ENCODE measurements at regions not wholly inside any gene's neighbourhood (a gene's known extent, or its start where the extent isn't known, plus 50 kb on each side); places are given as distances from the start of the nearest gene placed in this dataset.
"Not testable (repeated sequence)": the region's sequence is repeated elsewhere in the genome, so short reads cannot be mapped to it uniquely, and the experiment has no call there.

- Histone ChIP-seq H3K4me1 (ENCODE audit: control insufficient read depth, insufficient read depth, low read length) (peaks cover 3% of the 10 kb centered on the region), H3K36me3 (ENCODE audit: control insufficient read depth, insufficient read depth, low read length) (no peaks in the 10 kb centered on the region), H3K4me3 (ENCODE audit: low read length) (no peak overlapping the region), H3K27ac (ENCODE audit: low read depth, low read length) (no peak overlapping the region), H3K27me3 (ENCODE audit: control insufficient read depth, insufficient read depth, low read length) (no peaks in the 10 kb centered on the region), H3K9ac (ENCODE audit: low read length) (no peak overlapping the region)
Observed at GRCh38 chr10:35824704-35825103, 182.6 kb upstream of the FZD8 start.

GRCh38 chr10:35822316-35822715, 180.2 kb upstream of the FZD8 start:
- H3K36me3 ChIP-seq (ENCODE audit: control insufficient read depth, insufficient read depth, low read length) = no peaks in the 10 kb centered on the region
- no peaks in the 10 kb centered on the region for H3K27me3 ChIP-seq (ENCODE audit: control insufficient read depth, insufficient read depth, low read length)
- peaks cover 3% of the 10 kb centered on the region for H3K4me1 ChIP-seq (ENCODE audit: control insufficient read depth, insufficient read depth, low read length)
- H3K4me3 ChIP-seq (ENCODE audit: low read length) = no peak overlapping the region
- H3K27ac ChIP-seq (ENCODE audit: low read depth, low read length) = no peak overlapping the region
- no peak overlapping the region for H3K9ac ChIP-seq (ENCODE audit: low read length)

GRCh38 chr10:35821339-35821911, 179.3 kb upstream of the FZD8 start:
- Histone ChIP-seq H3K27ac (ENCODE audit: low read depth, low read length) (no peak overlapping the region), H3K4me1 (ENCODE audit: control insufficient read depth, insufficient read depth, low read length) (peaks cover 3% of the 10 kb centered on the region), H3K4me3 (ENCODE audit: low read length) (no peak overlapping the region), H3K27me3 (ENCODE audit: control insufficient read depth, insufficient read depth, low read length) (no peaks in the 10 kb centered on the region), H3K36me3 (ENCODE audit: control insufficient read depth, insufficient read depth, low read length) (no peaks in the 10 kb centered on the region), H3K9ac (ENCODE audit: low read length) (no peak overlapping the region)

DNA sequence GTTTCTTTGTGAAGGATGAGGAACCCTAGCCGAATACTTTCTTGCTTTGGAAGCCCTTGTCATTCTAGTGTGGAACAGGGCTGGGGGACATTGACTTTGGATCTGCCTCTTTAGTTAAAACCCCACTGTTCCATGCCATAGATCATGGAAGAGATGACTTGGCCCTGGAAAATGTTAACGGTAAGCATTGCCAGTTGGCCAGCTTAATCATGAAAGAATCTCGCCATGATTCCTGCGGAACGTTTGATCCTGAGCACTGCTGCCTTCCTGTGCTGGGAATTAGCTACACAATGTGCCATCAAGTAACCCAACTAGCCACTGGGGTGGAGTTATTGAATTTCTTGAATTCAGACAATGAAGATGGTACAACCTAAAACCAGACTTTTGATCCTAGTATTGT, 177.6 kb upstream of the FZD8 start:
- H3K27me3 ChIP-seq (ENCODE audit: control insufficient read depth, insufficient read depth, low read length) = no peaks in the 10 kb centered on the region
- H3K9ac ChIP-seq (ENCODE audit: low read length) = no peak overlapping the region
- H3K4me1 ChIP-seq (ENCODE audit: control insufficient read depth, insufficient read depth, low read length) = peaks cover 3% of the 10 kb centered on the region
- H3K36me3 ChIP-seq (ENCODE audit: control insufficient read depth, insufficient read depth, low read length) = no peaks in the 10 kb centered on the region
- no peak overlapping the region for H3K27ac ChIP-seq (ENCODE audit: low read depth, low read length)
- no peak overlapping the region for H3K4me3 ChIP-seq (ENCODE audit: low read length)

DNA sequence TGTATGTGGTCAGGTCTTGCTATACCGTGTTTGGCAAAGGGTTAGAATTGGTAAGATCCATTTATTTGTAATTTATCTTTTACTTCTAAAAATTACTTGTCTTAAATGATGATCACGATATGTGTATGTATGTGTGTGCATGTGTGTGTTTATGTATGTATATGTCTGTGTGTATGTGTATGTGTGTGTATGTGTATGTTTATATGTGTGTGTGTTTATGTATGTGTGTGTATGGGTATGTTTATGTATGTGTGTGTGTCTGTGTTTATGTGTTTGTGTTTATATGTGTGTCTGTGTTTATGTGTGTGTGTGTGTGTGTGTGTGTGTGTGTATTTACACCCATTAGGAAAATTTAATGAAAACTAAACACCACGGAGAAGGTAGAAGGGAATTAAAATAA, 176.9 kb upstream of the FZD8 start:
- H3K36me3 ChIP-seq (ENCODE audit: control insufficient read depth, insufficient read depth, low read length) = no peaks in the 10 kb centered on the region
- H3K27me3 ChIP-seq (ENCODE audit: control insufficient read depth, insufficient read depth, low read length) = no peaks in the 10 kb centered on the region
- no peak overlapping the region for H3K9ac ChIP-seq (ENCODE audit: low read length)
- H3K27ac ChIP-seq (ENCODE audit: low read depth, low read length) = no peak overlapping the region
- peaks cover 3% of the 10 kb centered on the region for H3K4me1 ChIP-seq (ENCODE audit: control insufficient read depth, insufficient read depth, low read length)
- no peak overlapping the region for H3K4me3 ChIP-seq (ENCODE audit: low read length)

DNA sequence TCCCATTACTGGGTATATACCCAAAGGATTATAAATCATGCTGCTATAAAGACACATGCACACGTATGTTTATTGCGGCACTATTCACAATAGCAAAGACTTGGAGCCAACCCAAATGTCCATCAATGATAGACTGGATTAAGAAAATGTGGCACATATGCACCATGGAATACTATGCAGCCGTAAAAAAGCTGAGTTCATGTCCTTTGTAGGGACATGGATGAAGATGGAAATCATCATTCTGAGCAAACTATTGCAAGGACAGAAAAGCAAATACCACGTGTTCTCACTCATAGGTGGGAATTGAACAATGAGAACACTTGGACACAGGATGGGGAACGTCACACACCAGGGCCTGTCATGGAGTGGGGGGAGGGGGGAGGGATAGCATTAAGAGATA, 175.0 kb upstream of the FZD8 start:
- H3K36me3 ChIP-seq (ENCODE audit: control insufficient read depth, insufficient read depth, low read length); H3K4me3 ChIP-seq (ENCODE audit: low read length); H3K9ac ChIP-seq (ENCODE audit: low read length); H3K27me3 ChIP-seq (ENCODE audit: control insufficient read depth, insufficient read depth, low read length); H3K27ac ChIP-seq (ENCODE audit: low read depth, low read length); H3K4me1 ChIP-seq (ENCODE audit: control insufficient read depth, insufficient read depth, low read length): not testable (repeated sequence)

DNA sequence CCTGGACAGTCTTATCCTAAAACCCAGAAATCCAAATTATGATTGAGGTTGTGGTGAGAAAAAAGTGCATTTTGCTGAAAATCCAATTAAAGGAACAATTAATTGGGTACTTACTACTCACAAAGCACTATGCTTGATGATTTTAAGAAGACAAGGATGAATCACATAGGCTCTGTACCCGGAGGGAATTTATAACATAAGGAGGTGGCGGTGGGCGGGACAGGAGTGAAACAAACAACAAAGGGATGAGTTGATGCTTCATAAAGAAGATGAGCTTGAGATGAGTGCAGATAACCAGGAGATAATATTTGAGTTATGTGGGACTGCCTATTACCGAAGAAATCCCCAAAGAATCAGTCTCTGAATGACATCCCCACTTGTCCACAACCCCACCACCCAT, 171.1 kb upstream of the FZD8 start:
- no peak overlapping the region for H3K27ac ChIP-seq (ENCODE audit: low read depth, low read length)
- H3K9ac ChIP-seq (ENCODE audit: low read length) = no peak overlapping the region
- no peaks in the 10 kb centered on the region for H3K4me1 ChIP-seq (ENCODE audit: control insufficient read depth, insufficient read depth, low read length)
- peaks cover 2% of the 10 kb centered on the region for H3K27me3 ChIP-seq (ENCODE audit: control insufficient read depth, insufficient read depth, low read length)
- no peaks in the 10 kb centered on the region for H3K36me3 ChIP-seq (ENCODE audit: control insufficient read depth, insufficient read depth, low read length)
- H3K4me3 ChIP-seq (ENCODE audit: low read length) = no peak overlapping the region

- H3K9ac ChIP-seq (ENCODE audit: low read length) = no peak overlapping the region
- H3K27ac ChIP-seq (ENCODE audit: low read depth, low read length) = no peak overlapping the region
- H3K36me3 ChIP-seq (ENCODE audit: control insufficient read depth, insufficient read depth, low read length) = no peaks in the 10 kb centered on the region
- H3K27me3 ChIP-seq (ENCODE audit: control insufficient read depth, insufficient read depth, low read length) = peaks cover 2% of the 10 kb centered on the region
- H3K4me1 ChIP-seq (ENCODE audit: control insufficient read depth, insufficient read depth, low read length) = no peaks in the 10 kb centered on the region
- no peak overlapping the region for H3K4me3 ChIP-seq (ENCODE audit: low read length)
Observed at GRCh38 chr10:35808344-35808743, 166.2 kb upstream of the FZD8 start.

DNA sequence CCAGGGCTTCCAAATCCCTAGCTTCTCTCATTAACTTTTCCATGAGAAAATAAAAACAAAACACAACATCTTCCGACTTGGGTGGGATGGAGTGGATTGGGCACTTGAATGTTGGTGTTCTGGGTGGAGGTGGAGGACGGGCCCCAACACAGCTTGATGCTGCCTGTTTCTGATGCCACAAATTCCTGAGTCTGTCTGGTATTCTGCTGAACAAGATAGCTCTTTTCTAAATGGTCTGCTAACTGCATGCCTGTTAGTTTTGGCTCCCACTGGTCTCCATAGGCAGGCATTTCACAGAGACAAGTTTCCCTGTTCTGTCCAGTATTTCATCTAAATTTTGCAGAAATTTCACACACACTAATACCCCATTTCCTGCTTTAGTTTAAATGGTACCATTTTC, 160.9 kb upstream of the FZD8 start:
- H3K9ac ChIP-seq (ENCODE audit: low read length) = no peak overlapping the region

GRCh38 chr10:35797187-35797586, 155.1 kb upstream of the FZD8 start:
- no peak overlapping the region for H3K27ac ChIP-seq (ENCODE audit: low read depth, low read length)
- no peaks in the 10 kb centered on the region for H3K36me3 ChIP-seq (ENCODE audit: control insufficient read depth, insufficient read depth, low read length)
- H3K27me3 ChIP-seq (ENCODE audit: control insufficient read depth, insufficient read depth, low read length) = no peaks in the 10 kb centered on the region
- H3K9ac ChIP-seq (ENCODE audit: low read length) = no peak overlapping the region
- no peaks in the 10 kb centered on the region for H3K4me1 ChIP-seq (ENCODE audit: control insufficient read depth, insufficient read depth, low read length)
- no peak overlapping the region for H3K4me3 ChIP-seq (ENCODE audit: low read length)

More for the DNA sequence above, 160.9 kb upstream of the FZD8 start:
- no peaks in the 10 kb centered on the region for H3K36me3 ChIP-seq (ENCODE audit: control insufficient read depth, insufficient read depth, low read length)
- H3K27me3 ChIP-seq (ENCODE audit: control insufficient read depth, insufficient read depth, low read length) = no peaks in the 10 kb centered on the region
- H3K4me3 ChIP-seq (ENCODE audit: low read length) = no peak overlapping the region
- H3K4me1 ChIP-seq (ENCODE audit: control insufficient read depth, insufficient read depth, low read length) = no peaks in the 10 kb centered on the region
- no peak overlapping the region for H3K27ac ChIP-seq (ENCODE audit: low read depth, low read length)

DNA sequence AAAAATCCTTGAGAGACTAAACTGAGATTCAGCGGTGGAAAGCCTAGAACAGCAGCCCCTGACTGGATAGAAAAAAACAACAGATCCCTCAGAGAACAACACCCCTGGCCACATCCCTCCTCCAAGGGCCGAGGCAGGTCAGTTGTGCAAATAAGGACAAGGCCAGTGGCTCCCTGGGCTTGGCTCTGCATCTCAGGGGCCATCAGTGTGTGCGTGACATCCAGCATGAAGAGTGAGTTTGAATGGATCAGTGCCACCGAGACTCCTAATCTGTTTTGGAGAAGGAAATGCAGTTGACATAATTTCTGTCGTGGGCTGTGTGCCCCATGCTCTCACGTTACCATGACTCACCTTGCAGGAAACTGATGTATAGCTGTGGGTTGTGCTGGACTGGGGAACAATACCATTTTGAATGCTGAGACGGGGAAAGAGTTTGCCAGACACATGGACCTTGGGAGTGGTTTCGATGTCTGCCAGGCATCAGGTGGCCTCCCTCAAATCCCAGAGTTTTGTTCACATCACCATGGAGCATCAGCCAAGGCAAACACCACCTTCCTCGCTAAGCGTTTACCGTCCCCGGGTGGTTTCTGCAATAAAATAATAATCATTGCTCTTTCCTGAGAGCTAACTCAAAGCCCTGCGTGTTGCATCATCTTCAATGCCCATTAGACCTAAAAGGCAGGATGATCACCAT, 153.2 kb upstream of the FZD8 start:
- no peak overlapping the region for H3K27ac ChIP-seq (ENCODE audit: low read depth, low read length)
- no peaks in the 10 kb centered on the region for H3K36me3 ChIP-seq (ENCODE audit: control insufficient read depth, insufficient read depth, low read length)
- no peaks in the 10 kb centered on the region for H3K4me1 ChIP-seq (ENCODE audit: control insufficient read depth, insufficient read depth, low read length)
- H3K4me3 ChIP-seq (ENCODE audit: low read length) = no peak overlapping the region
- H3K27me3 ChIP-seq (ENCODE audit: control insufficient read depth, insufficient read depth, low read length) = no peaks in the 10 kb centered on the region
- H3K9ac ChIP-seq (ENCODE audit: low read length) = no peak overlapping the region

- H3K4me1 ChIP-seq (ENCODE audit: control insufficient read depth, insufficient read depth, low read length) = no peaks in the 10 kb centered on the region
- no peak overlapping the region for H3K27ac ChIP-seq (ENCODE audit: low read depth, low read length)
- H3K9ac ChIP-seq (ENCODE audit: low read length) = no peak overlapping the region
- no peaks in the 10 kb centered on the region for H3K27me3 ChIP-seq (ENCODE audit: control insufficient read depth, insufficient read depth, low read length)
- H3K4me3 ChIP-seq (ENCODE audit: low read length) = no peak overlapping the region
- H3K36me3 ChIP-seq (ENCODE audit: control insufficient read depth, insufficient read depth, low read length) = no peaks in the 10 kb centered on the region
Observed at GRCh38 chr10:35794703-35795102, 152.6 kb upstream of the FZD8 start.

DNA sequence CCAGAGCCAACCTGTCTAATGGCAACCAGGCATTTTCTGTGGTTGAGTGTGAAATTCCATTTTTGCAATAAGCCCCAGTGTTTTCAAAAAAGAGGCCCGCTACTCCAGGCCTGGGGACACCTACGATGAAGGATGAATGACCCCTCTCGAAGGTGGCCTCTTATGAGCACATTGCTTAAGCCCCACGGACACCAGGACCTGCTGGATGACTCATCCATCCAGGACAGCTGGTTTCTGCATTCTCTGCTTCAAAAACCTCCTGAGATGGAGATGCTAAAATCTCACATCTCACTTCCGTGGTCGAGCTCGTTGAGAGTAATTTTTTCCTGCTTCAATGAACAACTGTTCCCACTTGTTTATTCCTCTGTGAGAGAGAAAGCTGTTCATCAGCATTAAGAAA, 150.2 kb upstream of the FZD8 start:
- Histone ChIP-seq H3K36me3 (ENCODE audit: control insufficient read depth, insufficient read depth, low read length) (no peaks in the 10 kb centered on the region), H3K4me1 (ENCODE audit: control insufficient read depth, insufficient read depth, low read length) (no peaks in the 10 kb centered on the region), H3K27ac (ENCODE audit: low read depth, low read length) (no peak overlapping the region), H3K27me3 (ENCODE audit: control insufficient read depth, insufficient read depth, low read length) (no peaks in the 10 kb centered on the region), H3K4me3 (ENCODE audit: low read length) (no peak overlapping the region), H3K9ac (ENCODE audit: low read length) (no peak overlapping the region)

All from rectal smooth muscle tissue (tissue), 1 donor.